Renal pelvis (tissue), 1 donor: ENCODE measurements at regions not wholly inside any gene's neighbourhood (a gene's known extent, or its start where the extent isn't known, plus 50 kb on each side); places are given as distances from the start of the nearest gene placed in this dataset.
A peak's percentile ranks its signal among the peaks of the same experiment; 100 is the strongest.

Experiments
- DNase-seq: peaks from one replicate; pipeline ENCODE4 v3.0.0-alpha.2; 2013

DNA sequence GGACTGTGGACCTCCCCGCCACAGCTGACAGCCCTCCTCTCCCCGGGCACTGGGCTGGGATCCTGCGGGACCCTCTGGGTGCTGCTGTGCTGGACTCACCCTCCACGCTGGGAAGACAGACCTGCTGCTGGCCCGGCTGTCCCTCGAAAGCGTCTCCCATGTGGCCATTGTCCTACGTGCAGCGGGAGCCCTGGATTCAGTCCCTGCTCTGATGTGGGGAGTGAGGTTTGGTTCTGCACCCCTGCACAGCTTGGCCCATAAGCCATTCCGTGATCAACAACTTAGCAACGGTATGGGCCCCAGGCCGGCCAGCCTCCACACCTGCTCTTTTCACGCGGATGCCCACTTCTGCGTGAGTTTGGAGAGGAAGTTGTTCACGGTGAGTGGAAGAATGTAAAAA, 195.2 kb downstream of the TEX29 start:
- DNase-seq: no peak

DNA sequence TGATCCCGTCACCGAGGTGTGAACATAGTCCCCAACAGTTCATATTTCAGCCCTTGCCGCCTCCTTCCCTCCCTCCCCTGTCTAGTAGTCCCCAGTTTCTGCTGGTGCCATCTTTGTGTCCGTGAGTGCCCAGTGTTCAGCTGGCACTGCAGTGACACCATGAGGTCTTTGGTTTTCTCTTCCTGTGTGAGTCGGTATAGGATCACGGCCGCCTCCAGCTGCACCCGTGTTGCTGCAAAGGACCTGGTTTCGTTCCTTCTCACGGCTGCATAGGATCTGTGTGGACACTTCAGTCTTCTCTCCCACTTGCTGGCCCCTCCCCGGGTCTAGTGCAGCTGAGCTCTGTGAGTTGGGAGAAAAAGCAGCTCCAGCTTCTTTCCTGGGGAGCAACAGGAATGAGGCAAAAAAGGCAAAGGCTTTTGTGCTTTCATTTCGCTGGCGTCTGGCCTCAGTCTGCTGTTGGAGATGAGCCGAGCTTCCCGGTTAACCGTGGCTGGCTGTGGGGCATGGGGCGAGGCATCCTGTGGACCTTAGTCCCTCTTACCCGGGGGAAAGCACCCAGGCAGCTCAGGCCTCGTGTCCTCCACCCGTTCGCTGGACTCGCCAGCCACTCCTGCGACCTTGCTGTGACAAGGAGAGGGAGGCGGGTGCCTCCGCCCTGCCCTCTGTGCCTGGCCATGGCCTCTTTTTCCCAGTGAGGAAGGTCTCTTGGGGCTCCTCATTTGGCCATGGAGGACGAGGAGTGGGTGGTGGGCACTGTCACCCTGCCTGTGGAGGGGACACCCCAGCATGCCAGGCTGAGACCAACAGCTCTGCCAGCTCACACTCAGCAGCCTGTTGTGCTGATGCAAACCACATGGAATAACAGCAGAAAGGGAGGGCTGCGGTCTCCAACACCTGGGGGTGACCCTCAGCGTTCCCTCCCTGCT, 196.5 kb downstream of the TEX29 start:
- DNase-seq: no peak

- no peak for DNase-seq
Observed at GRCh38 chr13:111517641-111518010, 197.2 kb downstream of the TEX29 start.

DNA sequence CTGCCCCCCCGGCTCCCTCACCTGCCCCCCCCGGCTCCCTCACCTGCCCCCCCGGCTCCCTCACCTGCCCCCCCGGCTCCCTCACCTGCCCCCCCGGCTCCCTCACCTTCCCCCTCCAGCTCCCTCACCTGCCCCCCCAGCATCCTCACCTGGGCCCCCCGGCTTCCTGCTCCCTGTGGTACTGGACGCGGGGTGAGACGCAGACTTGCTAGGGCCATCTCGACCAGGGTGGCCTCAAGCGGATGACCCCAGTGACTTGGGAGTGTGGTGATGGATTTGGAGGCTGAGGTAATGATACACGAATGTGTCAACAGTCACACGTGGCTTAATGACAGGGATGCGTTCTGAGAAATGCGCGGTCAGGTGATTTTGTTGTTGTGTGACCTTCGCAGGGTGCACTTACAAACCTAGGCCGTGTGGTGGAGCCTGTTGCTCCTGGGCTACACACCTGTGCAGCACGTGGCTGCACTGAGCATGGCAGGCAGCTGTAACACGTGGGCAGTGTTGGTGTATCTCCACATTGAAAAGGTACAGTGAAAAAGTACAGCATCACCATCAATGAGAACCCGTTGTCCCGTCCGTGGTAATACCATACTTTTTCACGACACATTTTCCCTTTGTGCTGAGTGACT, 197.8 kb downstream of the TEX29 start:
- no peak for DNase-seq

DNA sequence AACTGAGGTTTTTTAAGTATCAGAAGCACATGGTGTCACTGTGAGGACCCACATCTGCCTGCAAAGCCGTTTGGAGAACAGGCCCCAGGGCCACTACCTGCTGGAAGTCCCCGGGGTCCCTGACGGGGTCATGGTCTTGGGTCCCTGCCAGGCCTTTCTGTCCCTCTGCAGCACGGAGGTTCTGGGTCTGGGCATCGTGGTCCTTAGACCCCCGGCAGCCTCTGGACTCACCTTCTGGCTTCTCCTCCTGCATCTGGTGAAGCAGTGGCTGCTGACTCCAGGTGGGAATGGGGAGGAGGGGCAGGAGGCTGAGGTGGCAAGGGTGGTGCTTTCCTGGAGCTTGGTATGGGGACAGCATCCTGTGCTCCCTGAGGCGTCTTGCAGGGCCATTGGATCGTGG, 198.6 kb downstream of the TEX29 start:
- no peak for DNase-seq

DNA sequence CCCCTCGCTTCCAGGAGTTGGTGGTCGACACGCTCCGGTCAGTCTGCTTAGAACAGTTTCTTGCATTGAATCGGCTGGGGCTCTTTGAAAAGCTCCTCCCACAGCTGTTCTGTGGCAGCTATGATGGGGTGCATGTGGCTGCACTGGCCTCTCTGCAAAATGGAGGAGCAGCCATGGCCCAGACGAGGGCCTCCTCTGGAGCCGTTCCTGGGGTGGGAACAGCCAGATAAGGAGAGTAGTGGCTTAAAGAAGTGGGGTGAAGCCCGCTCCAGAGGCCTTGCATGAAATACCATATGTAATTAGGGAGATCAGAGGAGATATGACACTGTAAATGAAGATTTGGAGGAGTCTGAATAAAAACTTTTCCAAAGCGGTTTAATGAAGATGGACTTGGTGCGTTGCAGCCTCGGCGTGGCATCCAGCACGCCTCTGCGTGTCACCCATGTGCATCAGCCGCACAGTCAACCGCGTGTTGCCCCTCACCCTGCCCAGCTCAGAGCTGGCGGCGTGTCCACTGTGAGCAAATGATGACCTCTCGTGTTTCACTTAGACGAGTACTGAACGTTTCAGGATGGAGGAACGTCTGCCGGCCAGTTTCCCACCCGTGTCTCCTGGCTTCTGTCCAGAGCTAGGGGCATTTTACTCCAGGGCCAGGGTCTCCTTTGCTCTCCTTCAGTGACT, 199.2 kb downstream of the TEX29 start:
- no peak for DNase-seq

- no peak for DNase-seq
Observed at GRCh38 chr13:111521030-111521429, 200.6 kb downstream of the TEX29 start.

DNA sequence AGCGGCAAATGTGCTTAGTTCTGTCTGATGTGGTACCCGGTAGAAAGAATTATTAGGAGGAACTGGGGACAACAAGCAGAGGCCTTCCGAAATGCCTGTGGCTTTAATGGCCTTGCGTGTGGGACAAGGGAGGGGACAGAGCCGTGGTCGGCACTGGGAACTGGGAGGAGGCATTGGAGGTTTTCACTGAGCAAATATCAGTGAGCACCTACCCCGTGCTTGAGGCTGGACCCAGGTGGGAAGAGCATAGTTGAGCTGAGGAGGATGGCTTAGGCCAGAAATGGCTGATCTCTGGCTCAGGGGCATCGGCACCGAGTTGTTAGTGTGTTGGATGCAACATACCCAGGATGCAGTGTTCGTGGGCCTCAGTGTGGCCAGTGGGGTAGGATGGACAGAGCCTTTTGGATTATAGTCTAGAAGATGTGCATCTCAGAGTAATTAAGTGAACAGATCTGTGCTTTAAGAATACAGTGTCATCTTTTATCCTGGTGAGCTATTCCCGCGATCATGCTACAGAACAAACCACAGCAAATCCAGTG, 201.3 kb downstream of the TEX29 start:
- DNase-seq: no peak

DNA sequence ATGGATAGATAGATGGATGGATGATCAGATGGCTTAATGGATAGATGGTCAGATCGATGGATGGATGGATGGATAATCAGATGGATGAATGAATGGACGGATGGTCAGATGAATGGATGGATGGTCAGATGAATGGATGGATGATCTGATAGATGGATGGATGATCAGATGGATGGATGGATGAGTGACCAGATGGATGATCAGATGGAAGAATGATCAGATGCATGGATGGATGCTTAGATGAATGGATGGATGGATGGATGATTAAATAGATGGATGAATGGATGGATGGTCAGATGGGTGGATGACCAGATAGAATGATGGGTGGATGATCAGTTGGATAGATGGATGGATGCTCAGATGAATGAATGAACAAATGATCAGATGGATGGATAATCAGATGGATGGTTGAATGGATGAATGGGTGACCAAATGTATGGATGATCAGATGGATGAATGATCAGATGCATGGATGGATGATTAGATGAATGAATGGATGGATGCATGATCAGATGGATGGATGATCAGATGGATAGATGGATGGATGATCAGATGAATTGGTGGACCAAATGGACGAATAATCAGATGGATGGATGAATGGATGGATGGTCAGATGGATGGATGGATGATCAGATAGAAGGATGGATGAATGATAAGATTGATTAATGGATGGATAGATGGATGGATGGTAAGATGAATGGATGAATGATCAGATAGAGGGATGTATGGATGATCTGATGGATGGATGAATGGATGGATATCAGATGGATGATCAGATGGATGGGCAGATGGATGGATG, 205.1 kb downstream of the TEX29 start:
- DNase-seq: no peak

GRCh38 chr13:111526922-111527321, 206.5 kb downstream of the TEX29 start:
- no peak for DNase-seq

- no peak for DNase-seq
Observed at GRCh38 chr13:111527614-111528229, 207.3 kb downstream of the TEX29 start.

GRCh38 chr13:111528513-111528912, 208.1 kb downstream of the TEX29 start:
- no peak for DNase-seq

- DNase-seq: no peak
Observed at GRCh38 chr13:111530137-111530870, 209.9 kb downstream of the TEX29 start.

DNA sequence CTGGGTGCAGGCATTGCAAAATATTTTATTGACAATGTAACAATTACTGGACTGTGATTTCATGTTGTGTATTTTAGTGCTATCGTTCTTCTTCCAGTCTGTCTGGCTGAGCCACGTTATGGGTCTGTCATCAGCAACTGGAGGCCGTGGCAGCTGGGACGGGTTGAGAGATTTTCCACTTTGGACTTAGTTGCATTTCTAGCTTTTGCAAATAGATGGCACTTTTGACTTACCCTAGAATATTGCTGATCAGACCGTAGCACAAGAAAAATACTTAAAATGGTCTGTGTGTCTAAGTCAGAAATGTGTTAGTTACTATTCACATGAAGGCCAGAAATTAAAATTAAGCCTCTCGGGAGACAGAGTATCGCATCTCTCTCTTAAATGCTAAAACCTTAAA, 211.1 kb downstream of the TEX29 start:
- peak; percentile 46 for DNase-seq

GRCh38 chr13:111532111-111532510, 211.7 kb downstream of the TEX29 start:
- no peak for DNase-seq

GRCh38 chr13:111533900-111534683, 213.7 kb downstream of the TEX29 start:
- no peak for DNase-seq

- DNase-seq: no peak
Observed at GRCh38 chr13:111534751-111535522, 214.5 kb downstream of the TEX29 start.

DNA sequence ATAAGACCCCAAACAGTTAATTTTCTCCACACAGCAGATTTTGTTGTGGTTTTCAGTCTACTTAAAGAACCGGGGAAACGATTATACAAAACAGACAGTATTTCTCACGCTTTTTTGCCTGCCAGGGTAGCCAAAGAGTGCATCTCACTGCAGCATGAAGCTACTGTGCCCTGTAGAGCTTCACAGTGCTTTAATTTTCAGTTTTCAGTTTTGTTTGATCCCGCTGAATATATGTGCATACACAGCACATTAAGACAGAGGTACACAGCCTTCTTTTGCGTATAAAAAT, 215.0 kb downstream of the TEX29 start:
- DNase-seq: no peak

DNA sequence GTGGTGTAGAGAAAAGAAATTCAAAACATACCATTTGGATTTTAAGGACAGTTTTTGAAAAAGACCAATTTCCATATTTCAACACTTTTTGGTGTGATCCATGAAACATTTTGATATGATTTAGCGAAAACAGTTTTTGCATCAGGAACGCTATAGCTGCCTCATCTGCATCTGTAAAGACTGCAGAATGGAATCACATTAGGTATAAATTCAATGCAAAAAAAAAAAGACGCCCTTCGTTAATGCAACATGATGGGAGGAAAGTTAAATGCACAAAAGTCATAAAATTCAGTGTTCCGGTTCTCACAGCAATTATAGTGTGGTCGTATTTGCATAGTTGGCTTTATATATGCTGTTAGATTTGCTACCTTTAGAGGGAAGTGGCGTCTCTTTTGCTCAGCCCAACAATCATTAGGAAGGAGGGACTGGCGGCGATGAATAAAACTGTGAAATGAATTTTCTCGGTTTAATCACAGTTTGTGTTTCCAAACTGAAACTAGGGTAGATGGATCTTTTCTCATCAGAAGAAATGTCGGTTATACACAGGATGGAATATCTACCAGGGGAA, 215.7 kb downstream of the TEX29 start:
- no peak for DNase-seq
